ENCODE measurements at regions not wholly inside any gene's neighbourhood (a gene's known extent, or its start where the extent isn't known, plus 50 kb on each side); places are given as distances from the start of the nearest gene placed in this dataset.

DNA sequence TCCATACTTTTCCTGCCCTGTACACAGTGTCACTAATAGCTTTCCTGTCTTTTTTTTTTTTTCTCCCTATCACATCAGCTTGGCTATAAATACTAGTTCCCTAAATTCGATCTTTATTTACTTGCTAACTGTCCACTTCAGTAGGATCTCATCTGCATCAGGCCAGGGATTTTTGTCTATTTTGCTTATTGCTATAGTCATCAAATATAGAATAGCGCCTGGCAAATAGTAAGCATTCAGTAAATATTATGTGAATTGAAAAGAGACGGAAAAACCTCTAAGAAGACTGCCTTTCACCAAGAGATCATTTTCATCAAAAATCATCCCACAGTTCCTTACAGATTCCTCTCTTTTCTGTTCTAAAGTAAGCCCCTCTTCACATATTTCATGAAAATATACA, 429.1 kb downstream of the FLRT2 start:
- Histone ChIP-seq H3K27ac (ENCODE audit: low read depth, low read length) (no peak overlapping the region), H2AFZ (ENCODE audit: low read length) (no peak overlapping the region), H3K9me3 (ENCODE audit: low read depth, low read length) (no peaks in the 10 kb centered on the region), H3K79me2 (ENCODE audit: insufficient read depth, low read length) (no peaks in the 10 kb centered on the region), H4K20me1 (ENCODE audit: insufficient read depth, low read length) (no peaks in the 10 kb centered on the region), H3K27me3 (ENCODE audit: insufficient read depth, low read length) (no peaks in the 10 kb centered on the region), H3K4me2 (ENCODE audit: insufficient read depth, low read length) (no peak overlapping the region), H3K4me1 (ENCODE audit: insufficient read depth, low read length) (no peaks in the 10 kb centered on the region), H3K4me3 (ENCODE audit: insufficient read depth, low read length) (no peak overlapping the region), H3K36me3 (ENCODE audit: insufficient read depth, low read length) (no peaks in the 10 kb centered on the region)
- TF ChIP-seq, protein P1, sequence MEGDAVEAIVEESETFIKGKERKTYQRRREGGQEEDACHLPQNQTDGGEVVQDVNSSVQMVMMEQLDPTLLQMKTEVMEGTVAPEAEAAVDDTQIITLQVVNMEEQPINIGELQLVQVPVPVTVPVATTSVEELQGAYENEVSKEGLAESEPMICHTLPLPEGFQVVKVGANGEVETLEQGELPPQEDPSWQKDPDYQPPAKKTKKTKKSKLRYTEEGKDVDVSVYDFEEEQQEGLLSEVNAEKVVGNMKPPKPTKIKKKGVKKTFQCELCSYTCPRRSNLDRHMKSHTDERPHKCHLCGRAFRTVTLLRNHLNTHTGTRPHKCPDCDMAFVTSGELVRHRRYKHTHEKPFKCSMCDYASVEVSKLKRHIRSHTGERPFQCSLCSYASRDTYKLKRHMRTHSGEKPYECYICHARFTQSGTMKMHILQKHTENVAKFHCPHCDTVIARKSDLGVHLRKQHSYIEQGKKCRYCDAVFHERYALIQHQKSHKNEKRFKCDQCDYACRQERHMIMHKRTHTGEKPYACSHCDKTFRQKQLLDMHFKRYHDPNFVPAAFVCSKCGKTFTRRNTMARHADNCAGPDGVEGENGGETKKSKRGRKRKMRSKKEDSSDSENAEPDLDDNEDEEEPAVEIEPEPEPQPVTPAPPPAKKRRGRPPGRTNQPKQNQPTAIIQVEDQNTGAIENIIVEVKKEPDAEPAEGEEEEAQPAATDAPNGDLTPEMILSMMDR (IDR thresholded peaks at IDR 0.05; ENCODE audit: extremely low read depth, low read depth, low read length): no peak
- no peak for DNase-seq (ENCODE audit: insufficient read length, low spot score, missing footprints)

DNA sequence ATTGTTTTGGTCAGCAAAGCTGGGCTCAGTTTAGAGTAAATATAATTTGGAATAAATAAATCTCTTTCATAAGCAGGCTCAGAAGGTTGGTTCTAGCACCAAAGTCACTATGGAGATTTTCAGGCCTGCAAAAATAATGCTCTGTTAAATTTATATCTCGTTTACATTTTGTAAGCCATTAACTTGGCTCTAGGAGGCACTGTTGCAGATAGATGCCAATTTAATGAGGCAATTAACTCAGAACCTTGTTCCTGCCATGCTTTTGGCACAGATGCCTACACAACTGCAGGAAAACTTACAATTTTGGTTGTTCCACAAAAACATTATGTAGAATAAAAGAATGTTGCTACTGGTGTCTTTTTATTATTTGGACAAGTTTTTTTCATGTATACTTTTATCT, 428.1 kb downstream of the FLRT2 start:
- TF ChIP-seq, protein P1 (IDR thresholded peaks at IDR 0.05; ENCODE audit: extremely low read depth, low read depth, low read length): no peak
- Histone ChIP-seq H3K36me3 (ENCODE audit: insufficient read depth, low read length) (no peaks in the 10 kb centered on the region), H3K79me2 (ENCODE audit: insufficient read depth, low read length) (no peaks in the 10 kb centered on the region), H4K20me1 (ENCODE audit: insufficient read depth, low read length) (no peaks in the 10 kb centered on the region), H3K4me1 (ENCODE audit: insufficient read depth, low read length) (no peaks in the 10 kb centered on the region), H3K4me3 (ENCODE audit: insufficient read depth, low read length) (no peak overlapping the region), H2AFZ (ENCODE audit: low read length) (no peak overlapping the region), H3K27ac (ENCODE audit: low read depth, low read length) (no peak overlapping the region), H3K4me2 (ENCODE audit: insufficient read depth, low read length) (no peak overlapping the region), H3K9me3 (ENCODE audit: low read depth, low read length) (no peaks in the 10 kb centered on the region), H3K27me3 (ENCODE audit: insufficient read depth, low read length) (no peaks in the 10 kb centered on the region)
- DNase-seq (ENCODE audit: insufficient read length, low spot score, missing footprints): no peak

DNA sequence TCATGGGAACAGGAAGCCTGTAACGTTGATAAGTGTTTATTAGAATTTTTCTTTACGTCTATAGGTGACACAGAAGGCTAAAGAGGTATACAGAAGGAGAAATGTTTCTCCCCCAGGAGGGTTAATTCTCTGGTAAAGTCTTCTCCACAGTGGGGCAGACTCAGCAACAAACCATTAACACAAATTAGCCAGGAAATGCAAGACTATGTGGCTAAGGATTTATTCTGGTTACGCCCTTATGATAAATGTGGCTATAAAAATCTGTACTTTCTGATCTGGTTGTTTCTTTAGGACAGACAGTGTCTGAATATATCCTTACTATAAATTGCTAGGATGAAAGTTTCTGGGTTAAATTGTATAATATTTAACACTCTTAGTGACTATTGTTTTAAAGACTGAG, 423.3 kb downstream of the FLRT2 start:
- peak; percentile 51 for DNase-seq (ENCODE audit: insufficient read length, low spot score, missing footprints)
- TF ChIP-seq, protein P1 (IDR thresholded peaks at IDR 0.05; ENCODE audit: extremely low read depth, low read depth, low read length): no peak
- no peaks in the 10 kb centered on the region for H4K20me1 ChIP-seq (ENCODE audit: insufficient read depth, low read length)

DNA sequence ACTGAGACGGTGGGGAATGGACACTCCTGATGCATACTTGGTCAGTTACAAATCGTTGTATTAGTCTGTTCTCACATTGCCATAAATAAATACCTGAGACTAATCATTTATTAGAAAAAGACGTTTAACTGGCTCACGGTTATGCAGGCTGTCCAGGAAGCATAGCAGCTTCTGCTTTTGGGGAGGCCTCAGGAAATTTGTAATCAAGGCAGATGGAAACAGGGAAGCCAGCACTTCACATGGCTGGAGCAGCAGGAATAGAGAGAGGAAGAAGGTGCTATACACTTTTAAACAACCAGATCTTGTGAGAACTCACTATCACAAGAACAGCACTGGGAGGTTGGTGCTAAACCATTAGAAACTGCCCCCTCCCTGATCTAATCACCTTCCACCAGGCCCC, 418.2 kb downstream of the FLRT2 start:
- no peaks in the 10 kb centered on the region for H3K4me1 ChIP-seq (ENCODE audit: insufficient read depth, low read length)

More for the DNA sequence above, 423.3 kb downstream of the FLRT2 start:
- Histone ChIP-seq H3K36me3 (ENCODE audit: insufficient read depth, low read length) (no peaks in the 10 kb centered on the region), H2AFZ (ENCODE audit: low read length) (no peak overlapping the region), H3K4me1 (ENCODE audit: insufficient read depth, low read length) (no peaks in the 10 kb centered on the region), H3K4me2 (ENCODE audit: insufficient read depth, low read length) (no peak overlapping the region), H3K79me2 (ENCODE audit: insufficient read depth, low read length) (no peaks in the 10 kb centered on the region), H3K27ac (ENCODE audit: low read depth, low read length) (no peak overlapping the region), H3K4me3 (ENCODE audit: insufficient read depth, low read length) (no peak overlapping the region), H3K27me3 (ENCODE audit: insufficient read depth, low read length) (no peaks in the 10 kb centered on the region), H3K9me3 (ENCODE audit: low read depth, low read length) (no peaks in the 10 kb centered on the region)

More for the DNA sequence above, 418.2 kb downstream of the FLRT2 start:
- Histone ChIP-seq H2AFZ (ENCODE audit: low read length) (no peak overlapping the region), H3K4me2 (ENCODE audit: insufficient read depth, low read length) (no peak overlapping the region), H3K4me3 (ENCODE audit: insufficient read depth, low read length) (no peak overlapping the region), H3K27me3 (ENCODE audit: insufficient read depth, low read length) (no peaks in the 10 kb centered on the region), H3K36me3 (ENCODE audit: insufficient read depth, low read length) (no peaks in the 10 kb centered on the region), H3K9me3 (ENCODE audit: low read depth, low read length) (no peaks in the 10 kb centered on the region), H3K79me2 (ENCODE audit: insufficient read depth, low read length) (no peaks in the 10 kb centered on the region), H3K27ac (ENCODE audit: low read depth, low read length) (no peak overlapping the region), H4K20me1 (ENCODE audit: insufficient read depth, low read length) (no peaks in the 10 kb centered on the region)
- no peak for DNase-seq (ENCODE audit: insufficient read length, low spot score, missing footprints)
- TF ChIP-seq, protein P1 (IDR thresholded peaks at IDR 0.05; ENCODE audit: extremely low read depth, low read depth, low read length): no peak
